Fibroblast of villous mesenchyme (primary cell): ENCODE measurements at regions not wholly inside any gene's neighbourhood (a gene's known extent, or its start where the extent isn't known, plus 50 kb on each side); places are given as distances from the start of the nearest gene placed in this dataset.

ENCODE experiments used
- DNase-seq: peaks from one replicate; pipeline ENCODE4 v3.0.0-alpha.2; 2010; ENCODE audit warnings: low read depth
- H3K4me3 ChIP-seq: 2 replicates; pipeline ENCODE4 v1.5.1; 2011; ENCODE audit warnings: low read depth, mild to moderate bottlenecking, low read length
- TF ChIP-seq, protein P1 (sequence below): IDR thresholded peaks from 2 replicates; pipeline ENCODE4 v1.5.1; 2012; ENCODE audit warnings: low read depth, mild to moderate bottlenecking, low read length; ENCODE audit not compliant: insufficient read depth

DNA sequence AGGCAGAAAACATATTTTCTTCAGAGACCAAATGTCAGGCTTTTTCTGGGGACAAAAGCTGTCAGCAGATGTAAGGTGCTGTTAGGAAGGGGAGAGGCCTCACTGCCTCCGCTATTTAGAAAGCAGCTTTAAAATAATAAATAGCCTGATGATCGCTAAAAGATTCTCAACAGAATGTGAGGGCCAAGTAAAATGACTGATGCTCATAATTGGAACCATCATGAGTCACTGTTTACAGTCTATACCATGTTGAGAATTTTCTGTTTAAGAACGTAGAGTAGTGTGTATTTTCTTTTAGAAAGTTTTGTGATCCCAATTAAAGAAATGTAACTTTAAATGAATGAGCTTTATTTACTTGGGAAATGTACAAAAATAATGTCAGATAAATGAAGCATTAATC lies 220.0 kb downstream of the CLIC5 start:
- TF ChIP-seq, protein P1, sequence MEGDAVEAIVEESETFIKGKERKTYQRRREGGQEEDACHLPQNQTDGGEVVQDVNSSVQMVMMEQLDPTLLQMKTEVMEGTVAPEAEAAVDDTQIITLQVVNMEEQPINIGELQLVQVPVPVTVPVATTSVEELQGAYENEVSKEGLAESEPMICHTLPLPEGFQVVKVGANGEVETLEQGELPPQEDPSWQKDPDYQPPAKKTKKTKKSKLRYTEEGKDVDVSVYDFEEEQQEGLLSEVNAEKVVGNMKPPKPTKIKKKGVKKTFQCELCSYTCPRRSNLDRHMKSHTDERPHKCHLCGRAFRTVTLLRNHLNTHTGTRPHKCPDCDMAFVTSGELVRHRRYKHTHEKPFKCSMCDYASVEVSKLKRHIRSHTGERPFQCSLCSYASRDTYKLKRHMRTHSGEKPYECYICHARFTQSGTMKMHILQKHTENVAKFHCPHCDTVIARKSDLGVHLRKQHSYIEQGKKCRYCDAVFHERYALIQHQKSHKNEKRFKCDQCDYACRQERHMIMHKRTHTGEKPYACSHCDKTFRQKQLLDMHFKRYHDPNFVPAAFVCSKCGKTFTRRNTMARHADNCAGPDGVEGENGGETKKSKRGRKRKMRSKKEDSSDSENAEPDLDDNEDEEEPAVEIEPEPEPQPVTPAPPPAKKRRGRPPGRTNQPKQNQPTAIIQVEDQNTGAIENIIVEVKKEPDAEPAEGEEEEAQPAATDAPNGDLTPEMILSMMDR = no peak
- no peak overlapping the region for H3K4me3 ChIP-seq
- no peak for DNase-seq

DNA sequence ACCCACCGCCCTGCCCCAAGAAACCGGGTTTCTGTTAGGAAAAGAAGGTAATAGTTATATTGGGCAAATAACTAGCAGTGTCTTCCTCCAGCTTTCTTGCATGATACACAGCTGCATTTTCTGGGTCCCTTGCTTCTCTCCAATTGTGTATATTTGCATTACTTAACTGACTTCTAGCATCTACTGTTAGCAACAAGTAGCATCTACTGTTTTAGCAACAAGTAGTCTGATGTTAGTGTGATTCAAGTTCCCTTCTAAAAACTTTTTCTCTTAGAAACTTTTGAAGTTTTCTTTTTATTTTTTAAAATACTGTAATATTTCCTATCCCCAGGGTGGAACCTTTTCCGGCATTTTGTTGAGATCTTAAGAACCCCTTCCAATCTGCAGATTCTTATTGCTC lies 221.2 kb downstream of the CLIC5 start:
- DNase-seq = no peak
- TF ChIP-seq, protein P1 = no peak
- H3K4me3 ChIP-seq = no peak overlapping the region

DNA sequence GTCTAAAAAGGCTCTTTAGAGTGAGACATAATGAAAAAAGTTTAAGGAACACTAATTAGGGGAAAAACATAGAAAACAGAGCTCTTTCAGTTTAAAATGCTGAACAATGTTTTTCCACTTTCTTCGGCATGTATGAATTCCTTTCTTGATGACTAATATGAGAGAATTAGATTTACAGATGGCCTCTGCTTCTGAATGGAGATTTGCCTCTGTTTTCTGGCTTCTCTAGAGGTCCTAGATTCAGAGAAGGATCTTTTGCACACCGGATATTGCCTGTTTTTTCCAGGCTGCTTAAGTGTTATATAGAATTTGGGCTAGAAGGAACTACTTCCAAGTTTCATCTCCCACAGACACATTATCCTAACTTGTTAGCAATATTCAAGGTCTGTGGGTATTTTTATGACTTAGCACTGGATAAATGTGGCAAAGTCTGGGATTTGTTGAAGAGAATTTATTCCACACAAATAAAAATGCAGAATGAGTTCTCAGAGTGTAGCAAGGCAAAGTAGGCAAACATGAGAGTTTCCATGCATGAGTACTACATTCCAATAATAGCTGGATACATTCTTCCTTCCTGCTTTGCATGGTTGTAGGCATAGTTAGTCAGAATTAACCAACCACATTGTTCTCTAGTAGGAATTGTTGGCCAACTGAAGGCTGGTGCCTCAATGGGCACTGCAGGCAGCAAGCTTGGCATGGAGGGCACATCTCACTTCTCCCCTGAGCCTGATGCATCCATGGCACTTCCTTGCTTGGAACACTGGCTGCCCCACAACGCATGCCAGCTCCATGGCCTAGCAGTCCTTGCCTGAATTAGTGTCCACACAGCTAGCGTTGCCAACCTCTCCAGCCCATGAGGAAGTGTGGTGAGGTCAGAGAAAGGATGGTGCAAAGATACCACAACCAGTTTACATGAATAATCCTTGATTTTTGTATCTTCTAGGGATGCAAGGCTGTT lies 224.2 kb downstream of the CLIC5 start:
- TF ChIP-seq, protein P1 = no peak
- DNase-seq = peak; percentile 28
- no peak overlapping the region for H3K4me3 ChIP-seq

DNA sequence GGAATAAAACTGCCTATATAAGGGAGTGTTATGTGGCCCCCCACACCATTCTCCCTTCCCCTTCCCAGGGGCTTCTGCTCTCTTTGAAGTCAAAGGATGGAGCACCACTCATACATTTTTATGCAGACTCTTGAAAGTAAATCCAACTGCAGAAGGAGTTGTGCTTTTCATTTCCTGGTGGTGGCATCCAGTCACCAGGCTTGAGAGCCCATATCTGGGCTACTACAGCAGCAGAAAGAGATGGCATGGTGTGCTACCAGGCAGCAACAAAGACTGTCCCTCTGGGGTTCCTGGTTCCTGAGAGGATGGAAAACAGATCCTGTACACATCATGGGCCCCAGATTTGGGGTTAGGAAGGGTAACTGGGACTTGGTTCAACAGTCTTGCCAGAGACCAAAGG lies 226.4 kb downstream of the CLIC5 start:
- no peak for DNase-seq
- TF ChIP-seq, protein P1 = no peak

DNA sequence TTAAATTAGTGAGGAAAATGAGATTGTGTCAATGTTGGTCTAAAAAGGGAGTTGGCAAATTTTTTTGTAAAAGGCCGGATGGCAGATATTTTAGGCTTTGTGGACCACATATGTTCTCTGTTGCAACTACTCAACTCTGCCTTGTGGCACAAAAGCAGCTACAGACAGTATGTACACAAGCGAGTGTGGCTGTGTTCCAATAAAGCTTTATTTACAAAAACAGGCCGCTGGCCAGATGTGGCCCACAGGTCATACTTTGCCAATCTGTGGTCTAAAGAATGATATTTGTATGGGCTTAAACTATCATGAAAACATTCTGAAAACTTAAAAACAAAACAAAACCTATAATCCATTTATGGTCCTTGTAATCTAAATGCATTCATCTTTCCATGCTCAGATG lies 228.3 kb downstream of the CLIC5 start:
- DNase-seq = peak; percentile 27
- H3K4me3 ChIP-seq = no peak overlapping the region
- TF ChIP-seq, protein P1 = no peak

More for the DNA sequence above, 226.4 kb downstream of the CLIC5 start:
- H3K4me3 ChIP-seq = no peak overlapping the region

DNA sequence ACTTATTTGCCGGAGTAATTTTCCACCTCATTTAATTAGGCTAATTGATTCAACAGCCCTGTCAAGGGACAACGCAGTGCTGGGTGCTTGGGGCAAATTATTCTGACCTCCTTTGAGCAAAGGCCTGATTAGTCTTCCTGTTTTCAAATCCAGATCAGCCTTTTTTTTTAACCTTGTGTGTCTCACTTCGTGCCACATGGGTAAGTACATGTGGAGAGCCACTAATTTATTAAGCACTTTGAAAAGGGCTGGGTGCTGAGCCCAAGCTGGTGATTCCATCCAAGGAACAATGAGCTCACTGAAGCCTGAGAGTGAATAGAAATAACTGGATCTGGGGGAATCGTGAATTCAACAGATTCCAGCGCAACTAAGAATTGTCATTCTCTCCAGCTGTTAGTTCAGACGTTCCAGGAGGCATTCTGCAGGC lies 229.3 kb downstream of the CLIC5 start:
- no peak for DNase-seq
- TF ChIP-seq, protein P1 = no peak
- H3K4me3 ChIP-seq = no peak overlapping the region
